HEK293 (cell line): ENCODE measurements at regions not wholly inside any gene's neighbourhood (a gene's known extent, or its start where the extent isn't known, plus 50 kb on each side); places are given as distances from the start of the nearest gene placed in this dataset.

ENCODE experiments used
- CTCF ChIA-PET: fragments of 350-600 bp; formaldehyde crosslinking; extraction: SDS; loops from one replicate; lab custom pipeline; 2021; ENCODE audit warnings: antibody characterized with exemption; lab: Yijun Ruan, JAX
- POLR2A ChIA-PET: fragments of 300-600 bp; formaldehyde crosslinking; extraction: SDS; loops from one replicate; lab custom pipeline; 2020; ENCODE audit warnings: antibody characterized with exemption, inconsistent platforms; lab: Yijun Ruan, JAX
- H3K27ac ChIP-seq: fragments of 200-500 bp; sonication (Bioruptor generic); 2 replicates; pipeline ENCODE4 v1.5.1; 2014; ENCODE audit warnings: low read depth, low read length, control low read depth, inconsistent platforms; ENCODE audit errors: extremely low read depth
- H3K36me3 ChIP-seq, 2 experiments: fragments of 200-500 bp in 1 of 2; sonication (Bioruptor generic) in 1 of 2; 1 replicate in 1 of 2; 2 replicates in 1 of 2; pipeline ENCODE4 v1.5.1; 2014 to 2017; ENCODE audit warnings: inconsistent platforms in 2 of 2, low read length in 2 of 2; ENCODE audit not compliant: control insufficient read depth in 2 of 2, insufficient read depth in 1 of 2
- H3K4me1 ChIP-seq: fragments of 200-500 bp; sonication (Bioruptor generic); 2 replicates; pipeline ENCODE4 v1.5.1; 2014; ENCODE audit warnings: mild to moderate bottlenecking, low read length, inconsistent platforms; ENCODE audit not compliant: control insufficient read depth, insufficient read depth
- H3K4me3 ChIP-seq: 2 replicates; pipeline ENCODE4 v1.5.1; 2011; ENCODE audit warnings: low read depth, mild to moderate bottlenecking, control low read depth, low read length, moderate library complexity
- H3K9me3 ChIP-seq: fragments of 200-500 bp; sonication (Bioruptor generic); 2 replicates; pipeline ENCODE4 v1.5.1; 2014; ENCODE audit warnings: low read depth, low read length, inconsistent platforms; ENCODE audit not compliant: control insufficient read depth, insufficient read depth
- GLI4 ChIP-seq: fragments of 450-650 bp; formaldehyde crosslinking; IDR thresholded peaks from 2 replicates; pipeline ENCODE4 v1.5.1; 2016; ENCODE audit warnings: missing biosample characterization, missing genetic modification characterization
- GLIS2 ChIP-seq: fragments of 450-650 bp; formaldehyde crosslinking; IDR thresholded peaks from 2 replicates; pipeline ENCODE4 v1.5.1; 2016; ENCODE audit warnings: missing biosample characterization, missing genetic modification characterization
- SALL2 ChIP-seq: fragments of 450-650 bp; formaldehyde crosslinking; IDR thresholded peaks from 2 replicates; pipeline ENCODE4 v1.5.0; 2017; ENCODE audit warnings: missing biosample characterization, mild to moderate bottlenecking, missing genetic modification characterization, borderline replicate concordance
- SCRT2 ChIP-seq: fragments of 450-650 bp; formaldehyde crosslinking; IDR thresholded peaks from 2 replicates; pipeline ENCODE4 v1.5.1; 2016; ENCODE audit warnings: missing biosample characterization, missing genetic modification characterization
- ZBTB1 ChIP-seq: fragments of 450-650 bp; formaldehyde crosslinking; IDR thresholded peaks from 2 replicates; pipeline ENCODE4 v1.5.1; 2016; ENCODE audit warnings: missing biosample characterization, missing genetic modification characterization
- ZEB2 ChIP-seq: fragments of 450-650 bp; formaldehyde crosslinking; IDR thresholded peaks from 2 replicates; pipeline ENCODE4 v1.5.1; 2016; ENCODE audit warnings: missing biosample characterization, missing genetic modification characterization
- ZNF132 ChIP-seq: fragments of 450-650 bp; formaldehyde crosslinking; IDR thresholded peaks from 2 replicates; pipeline ENCODE4 v1.5.1; 2017; ENCODE audit warnings: missing biosample characterization, missing genetic modification characterization, borderline replicate concordance
- ZNF146 ChIP-seq: fragments of 450-650 bp; formaldehyde crosslinking; IDR thresholded peaks from 2 replicates; pipeline ENCODE4 v1.5.1; 2016; ENCODE audit warnings: missing biosample characterization, missing genetic modification characterization
- ZNF157 ChIP-seq: fragments of 450-650 bp; formaldehyde crosslinking; IDR thresholded peaks from 2 replicates; pipeline ENCODE4 v1.5.1; 2016; ENCODE audit warnings: missing biosample characterization, missing genetic modification characterization
- ZNF169 ChIP-seq: fragments of 450-650 bp; formaldehyde crosslinking; IDR thresholded peaks from 2 replicates; pipeline ENCODE4 v1.5.1; 2016; ENCODE audit warnings: missing biosample characterization, missing genetic modification characterization
- ZNF174 ChIP-seq: fragments of 450-650 bp; formaldehyde crosslinking; IDR thresholded peaks from 2 replicates; pipeline ENCODE4 v1.5.0; 2017; ENCODE audit warnings: missing biosample characterization, mild to moderate bottlenecking, missing genetic modification characterization
- ZNF175 ChIP-seq: fragments of 450-650 bp; formaldehyde crosslinking; IDR thresholded peaks from 2 replicates; pipeline ENCODE4 v1.5.1; 2016; ENCODE audit warnings: missing biosample characterization, missing genetic modification characterization
- ZNF266 ChIP-seq: fragments of 450-650 bp; formaldehyde crosslinking; IDR thresholded peaks from 2 replicates; pipeline ENCODE4 v1.5.1; 2016; ENCODE audit warnings: missing biosample characterization, missing genetic modification characterization, low read depth
- ZNF324 ChIP-seq: fragments of 450-650 bp; formaldehyde crosslinking; IDR thresholded peaks from 2 replicates; pipeline ENCODE4 v1.5.1; 2016; ENCODE audit warnings: missing biosample characterization, missing genetic modification characterization
- ZNF366 ChIP-seq: fragments of 450-650 bp; formaldehyde crosslinking; conservative IDR thresholded peaks from 2 replicates; pipeline ENCODE4 v1.5.1; 2016; ENCODE audit warnings: missing biosample characterization, missing genetic modification characterization
- ZNF391 ChIP-seq: fragments of 450-650 bp; formaldehyde crosslinking; IDR thresholded peaks from 2 replicates; pipeline ENCODE4 v1.5.1; 2016; ENCODE audit warnings: low read depth, missing biosample characterization, missing genetic modification characterization, borderline replicate concordance
- ZNF423 ChIP-seq: fragments of 450-650 bp; formaldehyde crosslinking; IDR thresholded peaks from 2 replicates; pipeline ENCODE4 v1.5.1; 2016; ENCODE audit warnings: missing biosample characterization, missing genetic modification characterization
- ZNF501 ChIP-seq: fragments of 450-650 bp; formaldehyde crosslinking; IDR thresholded peaks from 2 replicates; pipeline ENCODE4 v1.5.1; 2016; ENCODE audit warnings: missing biosample characterization, missing genetic modification characterization
- ZNF529 ChIP-seq: fragments of 450-650 bp; formaldehyde crosslinking; IDR thresholded peaks from 2 replicates; pipeline ENCODE4 v1.5.1; 2017; ENCODE audit warnings: missing genetic modification characterization, missing biosample characterization; ENCODE audit not compliant: insufficient replicate concordance
- ZNF747 ChIP-seq: fragments of 450-650 bp; formaldehyde crosslinking; IDR thresholded peaks from 2 replicates; pipeline ENCODE4 v1.5.1; 2016; ENCODE audit warnings: missing biosample characterization, missing genetic modification characterization
- ZSCAN16 ChIP-seq: fragments of 450-650 bp; formaldehyde crosslinking; IDR thresholded peaks from 2 replicates; pipeline ENCODE4 v1.5.1; 2016; ENCODE audit warnings: missing biosample characterization, missing genetic modification characterization
- TF ChIP-seq, protein P1 (sequence below): fragments of 450-650 bp; formaldehyde crosslinking; IDR thresholded peaks from 2 replicates; pipeline ENCODE4 v1.5.1; 2016; ENCODE audit warnings: missing biosample characterization, missing genetic modification characterization
- TF ChIP-seq, protein P2 (sequence below): IDR thresholded peaks from 2 replicates; pipeline ENCODE4 v1.6.1; 2011; ENCODE audit warnings: mild to moderate bottlenecking, low read depth, low read length, borderline replicate concordance
- TF ChIP-seq, protein P3 (sequence below): fragments of 450-650 bp; formaldehyde crosslinking; IDR thresholded peaks from 2 replicates; pipeline ENCODE4 v1.5.0; 2017; ENCODE audit warnings: missing biosample characterization, missing genetic modification characterization, borderline replicate concordance
- TF ChIP-seq, protein P4 (sequence below): fragments of 450-650 bp; formaldehyde crosslinking; IDR thresholded peaks from 2 replicates; pipeline ENCODE4 v1.5.1; 2016; ENCODE audit warnings: missing biosample characterization, missing genetic modification characterization

DNA sequence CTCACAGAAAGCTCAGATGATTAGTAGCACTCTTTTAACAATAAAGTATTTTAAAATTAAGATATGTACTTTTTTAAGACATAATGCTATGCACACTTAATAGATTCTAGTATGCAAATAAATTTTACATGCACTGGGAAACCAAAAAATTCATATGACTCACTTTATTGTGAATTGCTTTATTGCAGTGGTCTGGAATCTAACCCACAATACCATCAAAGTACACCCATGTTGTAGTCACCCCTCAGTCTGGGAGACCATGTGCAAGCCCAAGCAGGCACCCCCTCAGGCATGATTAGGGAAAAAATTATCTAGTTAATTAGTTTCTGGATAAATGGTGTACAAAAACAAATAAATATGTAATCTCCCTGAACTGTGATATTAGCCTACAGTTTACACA lies 649.0 kb upstream of the HS6ST1 start:
- Histone ChIP-seq H3K27ac (no peak overlapping the region), H3K4me1 (no peaks in the 10 kb centered on the region), H3K36me3 (no peaks in the 10 kb centered on the region), H3K9me3 (no peaks in the 10 kb centered on the region), H3K4me3 (no peak overlapping the region)
- ChIA-PET POLR2A (no interaction called here), CTCF (no interaction called here)
- TF ChIP-seq ZNF366 (tag by site-specific recombination) (no peak), ZNF266 (tag by site-specific recombination) (no peak), GLI4 (no peak), ZNF132 (no peak), ZNF423 (no peak), ZNF175 (tag by site-specific recombination) (no peak), ZBTB1 (tag by site-specific recombination) (no peak), ZSCAN16 (tag by site-specific recombination) (no peak)
- TF ChIP-seq, protein P1, sequence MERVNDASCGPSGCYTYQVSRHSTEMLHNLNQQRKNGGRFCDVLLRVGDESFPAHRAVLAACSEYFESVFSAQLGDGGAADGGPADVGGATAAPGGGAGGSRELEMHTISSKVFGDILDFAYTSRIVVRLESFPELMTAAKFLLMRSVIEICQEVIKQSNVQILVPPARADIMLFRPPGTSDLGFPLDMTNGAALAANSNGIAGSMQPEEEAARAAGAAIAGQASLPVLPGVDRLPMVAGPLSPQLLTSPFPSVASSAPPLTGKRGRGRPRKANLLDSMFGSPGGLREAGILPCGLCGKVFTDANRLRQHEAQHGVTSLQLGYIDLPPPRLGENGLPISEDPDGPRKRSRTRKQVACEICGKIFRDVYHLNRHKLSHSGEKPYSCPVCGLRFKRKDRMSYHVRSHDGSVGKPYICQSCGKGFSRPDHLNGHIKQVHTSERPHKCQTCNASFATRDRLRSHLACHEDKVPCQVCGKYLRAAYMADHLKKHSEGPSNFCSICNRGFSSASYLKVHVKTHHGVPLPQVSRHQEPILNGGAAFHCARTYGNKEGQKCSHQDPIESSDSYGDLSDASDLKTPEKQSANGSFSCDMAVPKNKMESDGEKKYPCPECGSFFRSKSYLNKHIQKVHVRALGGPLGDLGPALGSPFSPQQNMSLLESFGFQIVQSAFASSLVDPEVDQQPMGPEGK (tag by site-specific recombination), result no peak

DNA sequence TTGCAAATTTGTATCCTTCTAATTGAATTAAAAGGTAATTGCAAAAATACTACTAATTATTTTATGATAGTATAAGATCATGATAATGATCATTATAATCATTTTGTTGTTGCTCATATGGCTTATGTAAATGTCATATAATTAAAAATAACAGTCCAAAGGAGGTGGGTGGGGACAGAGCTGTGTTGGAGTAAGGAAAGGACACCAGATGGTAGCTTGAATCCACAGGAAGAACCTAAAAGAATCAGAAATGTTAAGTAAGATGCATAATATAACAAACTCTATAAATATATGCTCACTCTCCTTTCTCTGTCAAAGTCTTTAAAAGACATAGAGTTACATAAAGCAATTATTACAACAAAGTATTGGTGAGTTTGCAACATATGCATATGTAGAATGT lies 650.7 kb upstream of the HS6ST1 start:
- no peak overlapping the region for H3K27ac ChIP-seq
- no peaks in the 10 kb centered on the region for H3K4me1 ChIP-seq
- no peak for TF ChIP-seq SALL2
- TF ChIP-seq, protein P2, sequence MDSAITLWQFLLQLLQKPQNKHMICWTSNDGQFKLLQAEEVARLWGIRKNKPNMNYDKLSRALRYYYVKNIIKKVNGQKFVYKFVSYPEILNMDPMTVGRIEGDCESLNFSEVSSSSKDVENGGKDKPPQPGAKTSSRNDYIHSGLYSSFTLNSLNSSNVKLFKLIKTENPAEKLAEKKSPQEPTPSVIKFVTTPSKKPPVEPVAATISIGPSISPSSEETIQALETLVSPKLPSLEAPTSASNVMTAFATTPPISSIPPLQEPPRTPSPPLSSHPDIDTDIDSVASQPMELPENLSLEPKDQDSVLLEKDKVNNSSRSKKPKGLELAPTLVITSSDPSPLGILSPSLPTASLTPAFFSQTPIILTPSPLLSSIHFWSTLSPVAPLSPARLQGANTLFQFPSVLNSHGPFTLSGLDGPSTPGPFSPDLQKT, result no peak
- POLR2A ChIA-PET, result no interaction called here
- CTCF ChIA-PET, result no interaction called here
- no peaks in the 10 kb centered on the region for H3K36me3 ChIP-seq
- H3K9me3 ChIP-seq, result no peaks in the 10 kb centered on the region
- H3K4me3 ChIP-seq, result no peak overlapping the region

DNA sequence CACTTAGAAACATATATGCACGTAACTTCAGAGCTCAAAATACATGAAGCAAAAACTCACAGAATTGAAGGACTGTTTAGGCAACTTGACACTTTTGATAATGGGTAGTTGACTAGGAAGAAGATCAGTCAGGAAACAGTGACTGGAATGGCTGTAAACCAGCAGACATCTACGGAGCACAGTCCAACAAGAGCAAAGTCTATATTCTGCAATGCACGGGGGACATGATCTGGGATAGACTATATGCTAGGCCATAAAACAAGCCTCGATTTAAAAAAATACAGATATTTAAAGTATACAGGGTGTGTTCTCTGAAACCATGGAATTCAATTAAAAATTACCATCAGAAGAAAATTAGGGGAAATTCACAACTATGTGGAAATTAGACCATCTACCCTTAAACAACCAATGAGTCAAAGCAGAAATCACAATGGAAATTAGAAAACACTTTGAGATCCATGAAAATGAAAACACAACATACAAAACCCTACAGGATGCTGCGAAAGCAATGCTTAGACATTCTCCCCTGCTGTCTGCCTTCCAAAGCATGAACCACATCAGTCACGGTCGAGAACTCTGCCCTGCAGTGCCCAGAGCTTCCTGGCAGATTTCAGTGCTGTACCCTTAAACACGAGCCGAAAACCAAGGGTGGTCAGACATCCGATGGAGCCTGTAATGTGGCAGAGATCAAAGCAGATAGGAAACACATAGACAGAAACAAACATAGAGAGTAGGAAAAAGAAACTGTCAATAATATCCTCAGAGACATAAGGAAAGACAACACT lies 651.9 kb upstream of the HS6ST1 start:
- ChIA-PET CTCF (interaction anchor here (0.6 kb wide), 1 partner anchor 1092 kb away, joined by 4 read pairs; no protein-coding TSS in a partner anchor), POLR2A (no interaction called here)

More for the DNA sequence above, 651.9 kb upstream of the HS6ST1 start:
- no peak overlapping the region for H3K4me3 ChIP-seq
- H3K36me3 ChIP-seq, result no peaks in the 10 kb centered on the region
- H3K9me3 ChIP-seq, result no peaks in the 10 kb centered on the region
- no peak overlapping the region for H3K27ac ChIP-seq
- H3K4me1 ChIP-seq, result no peaks in the 10 kb centered on the region
- TF ChIP-seq ZNF529 (no peak), ZNF501 (tag by site-specific recombination) (no peak), ZNF146 (tag by site-specific recombination) (no peak), ZNF174 (tag by site-specific recombination) (no peak), ZEB2 (tag by site-specific recombination) (no peak), ZNF157 (tag by site-specific recombination) (no peak), ZNF391 (tag by site-specific recombination) (no peak), ZNF324 (tag by site-specific recombination) (no peak), ZNF747 (tag by site-specific recombination) (no peak), SCRT2 (tag by site-specific recombination) (no peak), GLIS2 (no peak), ZNF169 (tag by site-specific recombination) (no peak)
- TF ChIP-seq, protein P3, sequence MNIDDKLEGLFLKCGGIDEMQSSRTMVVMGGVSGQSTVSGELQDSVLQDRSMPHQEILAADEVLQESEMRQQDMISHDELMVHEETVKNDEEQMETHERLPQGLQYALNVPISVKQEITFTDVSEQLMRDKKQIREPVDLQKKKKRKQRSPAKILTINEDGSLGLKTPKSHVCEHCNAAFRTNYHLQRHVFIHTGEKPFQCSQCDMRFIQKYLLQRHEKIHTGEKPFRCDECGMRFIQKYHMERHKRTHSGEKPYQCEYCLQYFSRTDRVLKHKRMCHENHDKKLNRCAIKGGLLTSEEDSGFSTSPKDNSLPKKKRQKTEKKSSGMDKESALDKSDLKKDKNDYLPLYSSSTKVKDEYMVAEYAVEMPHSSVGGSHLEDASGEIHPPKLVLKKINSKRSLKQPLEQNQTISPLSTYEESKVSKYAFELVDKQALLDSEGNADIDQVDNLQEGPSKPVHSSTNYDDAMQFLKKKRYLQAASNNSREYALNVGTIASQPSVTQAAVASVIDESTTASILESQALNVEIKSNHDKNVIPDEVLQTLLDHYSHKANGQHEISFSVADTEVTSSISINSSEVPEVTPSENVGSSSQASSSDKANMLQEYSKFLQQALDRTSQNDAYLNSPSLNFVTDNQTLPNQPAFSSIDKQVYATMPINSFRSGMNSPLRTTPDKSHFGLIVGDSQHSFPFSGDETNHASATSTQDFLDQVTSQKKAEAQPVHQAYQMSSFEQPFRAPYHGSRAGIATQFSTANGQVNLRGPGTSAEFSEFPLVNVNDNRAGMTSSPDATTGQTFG, result no peak
- TF ChIP-seq, protein P4, sequence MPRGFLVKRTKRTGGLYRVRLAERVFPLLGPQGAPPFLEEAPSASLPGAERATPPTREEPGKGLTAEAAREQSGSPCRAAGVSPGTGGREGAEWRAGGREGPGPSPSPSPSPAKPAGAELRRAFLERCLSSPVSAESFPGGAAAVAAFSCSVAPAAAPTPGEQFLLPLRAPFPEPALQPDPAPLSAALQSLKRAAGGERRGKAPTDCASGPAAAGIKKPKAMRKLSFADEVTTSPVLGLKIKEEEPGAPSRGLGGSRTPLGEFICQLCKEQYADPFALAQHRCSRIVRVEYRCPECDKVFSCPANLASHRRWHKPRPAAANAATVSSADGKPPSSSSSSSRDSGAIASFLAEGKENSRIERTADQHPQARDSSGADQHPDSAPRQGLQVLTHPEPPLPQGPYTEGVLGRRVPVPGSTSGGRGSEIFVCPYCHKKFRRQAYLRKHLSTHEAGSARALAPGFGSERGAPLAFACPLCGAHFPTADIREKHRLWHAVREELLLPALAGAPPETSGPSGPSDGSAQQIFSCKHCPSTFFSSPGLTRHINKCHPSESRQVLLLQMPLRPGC, result no peak
